ENCODE measurements at regions not wholly inside any gene's neighbourhood (a gene's known extent, or its start where the extent isn't known, plus 50 kb on each side); places are given as distances from the start of the nearest gene placed in this dataset.

- in situ Hi-C loops (cut with HindIII; ENCODE audit: low sequenced_read_pairs), result no loop called here
Observed at GRCh38 chr5:68447136-68447929, 231.8 kb downstream of the PIK3R1 start.

GRCh38 chr5:68449380-68449779 is 233.8 kb downstream of the PIK3R1 start:
- in situ Hi-C loops (cut with HindIII; ENCODE audit: low sequenced_read_pairs), result no loop called here

DNA sequence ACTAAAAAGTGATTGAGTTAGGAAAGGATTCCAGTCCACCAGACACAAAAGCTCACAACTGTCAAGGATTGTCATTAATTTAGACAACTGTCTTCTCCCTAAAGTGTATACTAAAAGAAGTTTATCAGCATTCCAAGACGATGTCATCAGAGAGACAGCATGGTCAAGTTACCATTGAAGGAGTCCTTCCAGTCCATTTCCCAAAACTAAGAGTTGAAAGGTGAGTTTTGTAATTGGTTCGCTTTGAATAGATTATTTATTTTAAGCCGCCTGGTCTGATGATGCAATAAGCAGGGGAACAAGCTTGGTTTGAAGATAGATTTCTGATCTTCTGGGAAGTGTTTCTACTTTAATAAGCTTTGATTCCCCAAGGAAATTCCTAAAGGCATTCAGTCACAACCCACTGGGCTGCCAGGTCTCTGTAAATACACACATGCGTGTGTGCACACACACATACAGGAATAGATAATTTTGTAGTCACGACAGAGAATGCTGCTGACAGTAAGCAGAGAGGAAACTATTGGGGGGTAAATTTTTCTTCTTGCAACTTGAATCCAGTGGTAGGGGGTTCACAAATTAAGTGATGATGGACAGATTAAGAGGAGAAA is 234.8 kb downstream of the PIK3R1 start:
- in situ Hi-C loops (cut with HindIII; ENCODE audit: low sequenced_read_pairs), result loop anchor here (25.0 kb wide), 1 partner anchor 163 kb away; no protein-coding TSS in a partner anchor

GRCh38 chr5:68452286-68452685 is 236.7 kb downstream of the PIK3R1 start:
- in situ Hi-C loops (cut with HindIII; ENCODE audit: low sequenced_read_pairs), result loop anchor here (25.0 kb wide), 1 partner anchor 165 kb away; no protein-coding TSS in a partner anchor

DNA sequence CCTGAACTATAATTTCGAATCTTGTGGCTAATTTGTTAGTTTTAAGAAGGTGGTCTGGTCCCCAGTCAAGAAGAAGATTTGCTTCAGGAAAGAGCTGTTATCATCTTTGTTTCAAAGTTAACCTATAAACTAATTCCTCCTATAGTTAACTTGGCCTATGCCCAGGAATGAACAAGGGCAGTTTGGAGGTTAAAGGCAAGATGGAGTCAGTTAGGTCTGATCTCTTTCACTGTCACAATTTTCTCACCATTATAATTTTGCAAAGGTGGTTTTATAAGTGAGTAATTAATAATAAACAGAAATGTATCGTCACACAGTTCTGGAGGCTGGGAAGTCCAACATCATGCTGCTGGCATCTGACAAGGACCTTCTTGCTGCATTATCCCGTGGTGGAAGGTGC is 238.6 kb downstream of the PIK3R1 start:
- in situ Hi-C loops (cut with HindIII; ENCODE audit: low sequenced_read_pairs), result loop anchor here (25.0 kb wide), 1 partner anchor 167 kb away; no protein-coding TSS in a partner anchor

- in situ Hi-C loops (cut with HindIII; ENCODE audit: low sequenced_read_pairs), result loop anchor here (25.0 kb wide), 1 partner anchor 167 kb away; no protein-coding TSS in a partner anchor
Observed at GRCh38 chr5:68454766-68455165, 239.2 kb downstream of the PIK3R1 start.

DNA sequence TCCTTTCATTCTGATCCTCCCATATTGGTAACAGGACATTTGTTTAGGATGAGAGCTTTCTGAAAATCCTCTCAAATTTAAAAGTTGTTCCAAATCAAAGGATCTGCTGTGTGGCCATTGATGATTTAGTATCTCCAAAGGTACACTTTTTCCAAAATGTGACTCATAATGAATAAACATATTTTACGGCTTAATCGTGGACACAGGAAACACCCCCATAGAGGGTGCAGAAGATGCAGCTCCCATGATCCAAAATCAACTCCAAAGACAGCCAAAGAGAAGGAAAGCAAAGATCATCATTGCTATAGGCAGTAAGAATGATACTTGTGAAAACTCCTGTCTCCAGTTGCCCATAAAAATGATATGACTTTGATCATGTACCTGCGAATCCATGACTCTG is 239.7 kb downstream of the PIK3R1 start:
- in situ Hi-C loops (cut with HindIII; ENCODE audit: low sequenced_read_pairs), result loop anchor here (25.0 kb wide), 1 partner anchor 168 kb away; no protein-coding TSS in a partner anchor

DNA sequence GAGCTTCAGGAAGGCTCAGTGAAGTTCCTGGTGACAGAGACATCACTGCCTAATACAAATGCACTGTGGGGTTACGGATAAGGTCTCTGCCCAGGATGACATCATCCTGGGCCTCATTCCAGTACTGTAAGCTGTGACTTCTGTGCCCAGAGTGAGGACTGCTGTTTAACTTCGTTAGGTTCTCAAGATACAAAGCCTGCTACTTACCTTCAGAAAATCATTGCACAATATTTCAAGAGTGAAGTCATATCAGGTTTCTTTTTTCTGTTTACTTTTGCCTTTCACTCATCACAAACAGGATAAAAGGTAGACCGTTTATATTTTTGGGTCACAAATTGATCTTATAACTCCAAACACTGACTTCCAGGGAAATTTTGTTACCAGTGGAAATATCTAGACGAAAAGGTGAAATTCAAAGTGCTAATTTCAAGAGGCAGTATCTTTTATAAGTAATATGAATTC is 241.2 kb downstream of the PIK3R1 start:
- in situ Hi-C loops (cut with HindIII; ENCODE audit: low sequenced_read_pairs), result loop anchor here (25.0 kb wide), 1 partner anchor 169 kb away; no protein-coding TSS in a partner anchor

GRCh38 chr5:68457285-68457684 is 241.7 kb downstream of the PIK3R1 start:
- in situ Hi-C loops (cut with HindIII; ENCODE audit: low sequenced_read_pairs), result loop anchor here (25.0 kb wide), 1 partner anchor 170 kb away; no protein-coding TSS in a partner anchor

- in situ Hi-C loops (cut with HindIII; ENCODE audit: low sequenced_read_pairs), result loop anchor here (25.0 kb wide), 1 partner anchor 171 kb away; no protein-coding TSS in a partner anchor
Observed at GRCh38 chr5:68458416-68459021, 243.0 kb downstream of the PIK3R1 start.

GRCh38 chr5:68459093-68459809 is 243.7 kb downstream of the PIK3R1 start:
- in situ Hi-C loops (cut with HindIII; ENCODE audit: low sequenced_read_pairs), result loop anchor here (25.0 kb wide), 1 partner anchor 172 kb away; no protein-coding TSS in a partner anchor

DNA sequence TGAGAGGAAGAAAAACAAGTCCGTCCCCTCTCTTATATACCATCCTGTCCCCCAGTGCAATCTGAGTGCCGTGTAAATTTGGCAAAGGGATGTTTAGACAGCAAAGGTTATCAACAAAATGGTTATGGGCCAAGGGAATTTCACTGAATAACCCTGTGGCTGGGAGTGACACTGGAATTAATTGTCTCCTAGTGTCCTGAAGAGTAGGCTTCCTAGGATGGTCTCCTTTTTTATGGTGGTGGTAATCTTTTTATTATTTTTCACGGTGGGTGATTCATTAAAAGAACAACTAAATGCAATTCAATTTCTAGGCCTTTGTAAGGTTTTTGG is 244.2 kb downstream of the PIK3R1 start:
- in situ Hi-C loops (cut with HindIII; ENCODE audit: low sequenced_read_pairs), result loop anchor here (25.0 kb wide), 1 partner anchor 172 kb away; no protein-coding TSS in a partner anchor

- in situ Hi-C loops (cut with HindIII; ENCODE audit: low sequenced_read_pairs), result loop anchor here (25.0 kb wide), 1 partner anchor 173 kb away; no protein-coding TSS in a partner anchor
Observed at GRCh38 chr5:68460147-68460798, 244.7 kb downstream of the PIK3R1 start.

GRCh38 chr5:68463606-68464005 is 248.1 kb downstream of the PIK3R1 start:
- in situ Hi-C loops (cut with HindIII; ENCODE audit: low sequenced_read_pairs), result loop anchor here (25.0 kb wide), 1 partner anchor 176 kb away; no protein-coding TSS in a partner anchor

GRCh38 chr5:68464424-68464823 is 248.9 kb downstream of the PIK3R1 start:
- in situ Hi-C loops (cut with HindIII; ENCODE audit: low sequenced_read_pairs), result loop anchor here (25.0 kb wide), 1 partner anchor 177 kb away; no protein-coding TSS in a partner anchor

- in situ Hi-C loops (cut with HindIII; ENCODE audit: low sequenced_read_pairs), result loop anchor here (25.0 kb wide), 1 partner anchor 178 kb away; no protein-coding TSS in a partner anchor
Observed at GRCh38 chr5:68465133-68465532, 249.6 kb downstream of the PIK3R1 start.

DNA sequence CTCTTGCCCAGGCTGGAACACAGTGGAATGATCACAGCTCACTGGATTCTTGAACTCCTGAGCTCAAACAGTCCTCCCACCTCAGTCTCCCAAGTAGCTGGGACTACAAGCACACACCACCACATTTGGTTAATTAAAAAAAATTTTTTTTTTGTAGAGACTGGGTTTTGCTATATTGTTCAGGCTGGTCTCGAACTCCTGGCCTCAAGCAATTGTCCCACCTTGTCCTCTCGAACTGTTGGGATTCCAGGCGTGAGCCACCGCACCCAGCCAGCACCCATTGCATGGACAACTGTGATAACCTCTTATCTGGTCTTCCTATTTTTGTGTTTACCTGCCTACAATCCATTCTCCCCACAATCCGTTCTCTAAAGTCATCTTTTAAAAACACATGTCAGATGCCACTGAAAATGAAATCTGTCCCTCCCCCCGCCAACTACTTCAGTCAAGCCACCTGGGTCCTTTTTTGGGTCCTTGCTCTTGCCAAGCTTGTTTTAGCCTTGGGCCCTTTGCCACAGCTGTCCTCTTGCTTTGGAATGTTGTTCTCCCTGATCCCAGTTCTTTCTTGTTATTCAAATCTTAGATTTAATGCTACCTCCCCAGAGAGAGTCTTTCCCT is 250.5 kb downstream of the PIK3R1 start:
- in situ Hi-C loops (cut with HindIII; ENCODE audit: low sequenced_read_pairs), result loop anchor here (25.0 kb wide), 1 partner anchor 179 kb away; no protein-coding TSS in a partner anchor

GRCh38 chr5:68467208-68467607 is 251.7 kb downstream of the PIK3R1 start:
- in situ Hi-C loops (cut with HindIII; ENCODE audit: low sequenced_read_pairs), result loop anchor here (25.0 kb wide), 1 partner anchor 180 kb away; no protein-coding TSS in a partner anchor

GRCh38 chr5:68467794-68468193 is 252.2 kb downstream of the PIK3R1 start:
- in situ Hi-C loops (cut with HindIII; ENCODE audit: low sequenced_read_pairs), result loop anchor here (25.0 kb wide), 1 partner anchor 180 kb away; no protein-coding TSS in a partner anchor
